ENCODE measurements at regions not wholly inside any gene's neighbourhood (a gene's known extent, or its start where the extent isn't known, plus 50 kb on each side); places are given as distances from the start of the nearest gene placed in this dataset.

- Histone ChIP-seq H3K36me3 (no peaks in the 10 kb centered on the region), H3K4me1 (no peaks in the 10 kb centered on the region), H3K27me3 (no peaks in the 10 kb centered on the region), H3K4me3 (no peak overlapping the region), H3K27ac (no peak overlapping the region), H3K9me3 (no peaks in the 10 kb centered on the region)
- DNase-seq (no peak), ATAC-seq (peak in 1 of 8 donors; percentile 42)
- no peak for TF ChIP-seq CTCF (IDR thresholded peaks at IDR 0.05)
- WGBS, 2 donors, result 45 to 71% methylated on average over 2 of the region's 2 CpGs
- intact Hi-C loops (cut with DNase I), result no loop called here
Observed at GRCh38 chr6:23280437-23280836, 711.1 kb downstream of the HDGFL1 start.

- DNase-seq, result no peak
- Histone ChIP-seq H3K4me3 (no peak overlapping the region), H3K36me3 (no peaks in the 10 kb centered on the region), H3K27me3 (no peaks in the 10 kb centered on the region), H3K27ac (no peak overlapping the region), H3K4me1 (no peaks in the 10 kb centered on the region), H3K9me3 (no peaks in the 10 kb centered on the region)
- TF ChIP-seq CTCF (IDR thresholded peaks at IDR 0.05), result no peak
- WGBS, 2 donors, result 83 to 86% methylated on average over 10 of the region's 10 CpGs
- ATAC-seq, result no peak
- intact Hi-C loops (cut with DNase I), result no loop called here
Observed at GRCh38 chr6:23282252-23283021, 713.1 kb downstream of the HDGFL1 start.

DNA sequence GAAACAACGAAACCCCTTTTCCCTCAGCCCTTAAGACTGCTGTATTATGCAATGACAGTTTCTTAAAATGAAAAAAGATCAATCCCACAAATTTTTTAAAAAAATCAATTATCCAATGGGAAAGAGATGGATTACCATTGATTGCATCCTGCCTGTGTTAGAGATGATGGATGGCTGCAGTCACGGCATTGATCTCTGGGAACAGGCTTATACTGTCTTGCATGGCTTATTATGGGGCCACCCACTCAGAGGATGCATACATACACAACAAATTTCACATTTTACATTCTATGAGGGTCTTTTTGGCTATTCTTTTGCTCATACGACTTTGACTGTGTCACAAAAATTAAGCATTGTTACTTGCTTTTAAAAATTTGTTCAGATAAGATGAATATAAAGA is 724.3 kb downstream of the HDGFL1 start:
- Histone ChIP-seq H3K4me3 (no peak overlapping the region), H3K4me1 (no peaks in the 10 kb centered on the region), H3K9me3 (no peaks in the 10 kb centered on the region), H3K27ac (no peak overlapping the region), H3K27me3 (no peaks in the 10 kb centered on the region), H3K36me3 (no peaks in the 10 kb centered on the region)
- ATAC-seq (no peak), DNase-seq (no peak)
- no peak for TF ChIP-seq CTCF (IDR thresholded peaks at IDR 0.05)
- WGBS, 2 donors, result 86 to 90% methylated on average over 3 of the region's 3 CpGs
- intact Hi-C loops (cut with DNase I), result no loop called here

- TF ChIP-seq CTCF (IDR thresholded peaks at IDR 0.05), result no peak
Observed at GRCh38 chr6:23301556-23301955, 732.2 kb downstream of the HDGFL1 start.

More at GRCh38 chr6:23301556-23301955, 732.2 kb downstream of the HDGFL1 start:
- Histone ChIP-seq H3K9me3 (no peaks in the 10 kb centered on the region), H3K4me3 (no peak overlapping the region), H3K27ac (no peak overlapping the region), H3K4me1 (no peaks in the 10 kb centered on the region), H3K27me3 (no peaks in the 10 kb centered on the region), H3K36me3 (no peaks in the 10 kb centered on the region)
- intact Hi-C loops (cut with DNase I), result no loop called here
- no peak for ATAC-seq
- DNase-seq, result no peak
